Tibial nerve (tissue), 4 donors: ENCODE measurements at regions not wholly inside any gene's neighbourhood (a gene's known extent, or its start where the extent isn't known, plus 50 kb on each side); places are given as distances from the start of the nearest gene placed in this dataset.

Experiments
- EP300 ChIP-seq, 2 donors: sonication (generic); formaldehyde crosslinking; IDR thresholded peaks; one replicate each; pipeline ENCODE4 v1.6.1; 2017; ENCODE audit warnings: antibody characterized with exemption in 2 of 2, mild to moderate bottlenecking in 1 of 2
- POLR2A ChIP-seq, 2 donors: fragments of 450-650 bp; IDR thresholded peaks; one replicate each; pipeline ENCODE4 v1.6.1; 2017; ENCODE audit warnings: antibody characterized with exemption in 2 of 2, mild to moderate bottlenecking in 2 of 2, moderate library complexity in 2 of 2
- TF ChIP-seq, protein P1 (sequence below), 5 experiments: fragments of 200-600 bp in 3 of 5; fragments of 450-650 bp in 2 of 5; sonication (generic) in 3 of 5; IDR thresholded peaks; one replicate each; pipeline ENCODE4 v1.5.1; 2016 to 2019; ENCODE audit warnings: antibody characterized with exemption in 5 of 5, mild to moderate bottlenecking in 3 of 5, moderate library complexity in 2 of 5

DNA sequence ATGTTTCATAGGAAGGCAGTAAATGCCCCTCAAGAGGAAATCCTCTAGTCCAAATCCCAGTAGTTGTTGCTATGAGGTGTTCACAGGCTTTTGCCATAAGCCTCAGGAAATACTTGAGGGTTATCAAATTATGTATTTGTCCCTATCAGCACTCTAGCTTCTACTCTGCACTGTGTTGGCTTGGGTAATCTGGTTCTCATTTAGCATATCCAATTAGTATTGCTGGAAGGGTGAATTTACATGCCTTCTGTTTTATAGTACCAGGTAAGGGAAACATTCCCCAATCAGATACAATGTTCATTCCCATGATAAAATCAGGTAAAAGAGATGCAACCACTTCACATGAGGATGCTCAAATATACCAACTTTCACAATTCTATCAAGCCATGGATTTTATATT is 211.2 kb downstream of the S1PR1 start:
- TF ChIP-seq, protein P1, sequence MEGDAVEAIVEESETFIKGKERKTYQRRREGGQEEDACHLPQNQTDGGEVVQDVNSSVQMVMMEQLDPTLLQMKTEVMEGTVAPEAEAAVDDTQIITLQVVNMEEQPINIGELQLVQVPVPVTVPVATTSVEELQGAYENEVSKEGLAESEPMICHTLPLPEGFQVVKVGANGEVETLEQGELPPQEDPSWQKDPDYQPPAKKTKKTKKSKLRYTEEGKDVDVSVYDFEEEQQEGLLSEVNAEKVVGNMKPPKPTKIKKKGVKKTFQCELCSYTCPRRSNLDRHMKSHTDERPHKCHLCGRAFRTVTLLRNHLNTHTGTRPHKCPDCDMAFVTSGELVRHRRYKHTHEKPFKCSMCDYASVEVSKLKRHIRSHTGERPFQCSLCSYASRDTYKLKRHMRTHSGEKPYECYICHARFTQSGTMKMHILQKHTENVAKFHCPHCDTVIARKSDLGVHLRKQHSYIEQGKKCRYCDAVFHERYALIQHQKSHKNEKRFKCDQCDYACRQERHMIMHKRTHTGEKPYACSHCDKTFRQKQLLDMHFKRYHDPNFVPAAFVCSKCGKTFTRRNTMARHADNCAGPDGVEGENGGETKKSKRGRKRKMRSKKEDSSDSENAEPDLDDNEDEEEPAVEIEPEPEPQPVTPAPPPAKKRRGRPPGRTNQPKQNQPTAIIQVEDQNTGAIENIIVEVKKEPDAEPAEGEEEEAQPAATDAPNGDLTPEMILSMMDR (IDR thresholded peaks at IDR 0.05): no peak
- TF ChIP-seq POLR2A (IDR thresholded peaks at IDR 0.05) (no peak), EP300 (IDR thresholded peaks at IDR 0.05) (no peak)
